Ishikawa (cell line): ENCODE measurements at regions not wholly inside any gene's neighbourhood (a gene's known extent, or its start where the extent isn't known, plus 50 kb on each side); places are given as distances from the start of the nearest gene placed in this dataset.

Experiments
- CEBPB ChIP-seq: IDR thresholded peaks from 2 replicates; pipeline ENCODE4 v1.6.1; 2012
- CREB1 ChIP-seq: IDR thresholded peaks from 2 replicates; pipeline ENCODE4 v1.6.1; 2012; ENCODE audit warnings: low read depth
- EGR1 ChIP-seq: IDR thresholded peaks from 2 replicates; pipeline ENCODE4 v1.6.1; 2012
- EP300 ChIP-seq: IDR thresholded peaks from 2 replicates; pipeline ENCODE4 v1.6.1; 2012; ENCODE audit warnings: borderline replicate concordance
- FOXM1 ChIP-seq: IDR thresholded peaks from 2 replicates; pipeline ENCODE4 v1.6.1; 2012; ENCODE audit warnings: low read depth, borderline replicate concordance
- MAX ChIP-seq: IDR thresholded peaks from 2 replicates; pipeline ENCODE4 v1.6.1; 2012
- NFIC ChIP-seq: IDR thresholded peaks from 2 replicates; pipeline ENCODE4 v1.6.1; 2012
- RAD21 ChIP-seq: IDR thresholded peaks from 2 replicates; pipeline ENCODE4 v1.6.1; 2012; ENCODE audit warnings: low read depth
- TAF1 ChIP-seq: IDR thresholded peaks from 2 replicates; pipeline ENCODE4 v1.6.1; 2012; ENCODE audit warnings: low read depth, mild to moderate bottlenecking
- TCF12 ChIP-seq: IDR thresholded peaks from 2 replicates; pipeline ENCODE4 v1.6.1; 2012; ENCODE audit warnings: low read depth
- TEAD4 ChIP-seq: IDR thresholded peaks from 2 replicates; pipeline ENCODE4 v1.6.1; 2012
- USF1 ChIP-seq: IDR thresholded peaks from 2 replicates; pipeline ENCODE4 v1.6.1; 2012
- YY1 ChIP-seq: IDR thresholded peaks from 2 replicates; pipeline ENCODE4 v1.6.1; 2012; ENCODE audit warnings: low read depth
- ZBTB7A ChIP-seq: IDR thresholded peaks from 2 replicates; pipeline ENCODE4 v1.6.1; 2012; ENCODE audit warnings: low read depth
- TF ChIP-seq, protein P1 (sequence below): IDR thresholded peaks from 2 replicates; pipeline ENCODE4 v1.6.1; 2012; ENCODE audit warnings: low read depth, mild to moderate bottlenecking

- TF ChIP-seq USF1: no peak
- no peak for TF ChIP-seq RAD21
- no peak for TF ChIP-seq TCF12
- TF ChIP-seq ZBTB7A: no peak
- no peak for TF ChIP-seq NFIC
- no peak for TF ChIP-seq TAF1
- TF ChIP-seq, protein P1, sequence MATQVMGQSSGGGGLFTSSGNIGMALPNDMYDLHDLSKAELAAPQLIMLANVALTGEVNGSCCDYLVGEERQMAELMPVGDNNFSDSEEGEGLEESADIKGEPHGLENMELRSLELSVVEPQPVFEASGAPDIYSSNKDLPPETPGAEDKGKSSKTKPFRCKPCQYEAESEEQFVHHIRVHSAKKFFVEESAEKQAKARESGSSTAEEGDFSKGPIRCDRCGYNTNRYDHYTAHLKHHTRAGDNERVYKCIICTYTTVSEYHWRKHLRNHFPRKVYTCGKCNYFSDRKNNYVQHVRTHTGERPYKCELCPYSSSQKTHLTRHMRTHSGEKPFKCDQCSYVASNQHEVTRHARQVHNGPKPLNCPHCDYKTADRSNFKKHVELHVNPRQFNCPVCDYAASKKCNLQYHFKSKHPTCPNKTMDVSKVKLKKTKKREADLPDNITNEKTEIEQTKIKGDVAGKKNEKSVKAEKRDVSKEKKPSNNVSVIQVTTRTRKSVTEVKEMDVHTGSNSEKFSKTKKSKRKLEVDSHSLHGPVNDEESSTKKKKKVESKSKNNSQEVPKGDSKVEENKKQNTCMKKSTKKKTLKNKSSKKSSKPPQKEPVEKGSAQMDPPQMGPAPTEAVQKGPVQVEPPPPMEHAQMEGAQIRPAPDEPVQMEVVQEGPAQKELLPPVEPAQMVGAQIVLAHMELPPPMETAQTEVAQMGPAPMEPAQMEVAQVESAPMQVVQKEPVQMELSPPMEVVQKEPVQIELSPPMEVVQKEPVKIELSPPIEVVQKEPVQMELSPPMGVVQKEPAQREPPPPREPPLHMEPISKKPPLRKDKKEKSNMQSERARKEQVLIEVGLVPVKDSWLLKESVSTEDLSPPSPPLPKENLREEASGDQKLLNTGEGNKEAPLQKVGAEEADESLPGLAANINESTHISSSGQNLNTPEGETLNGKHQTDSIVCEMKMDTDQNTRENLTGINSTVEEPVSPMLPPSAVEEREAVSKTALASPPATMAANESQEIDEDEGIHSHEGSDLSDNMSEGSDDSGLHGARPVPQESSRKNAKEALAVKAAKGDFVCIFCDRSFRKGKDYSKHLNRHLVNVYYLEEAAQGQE: no peak
- TF ChIP-seq CEBPB: no peak
- TF ChIP-seq EP300: no peak
- no peak for TF ChIP-seq FOXM1
- TF ChIP-seq TEAD4: no peak
- no peak for TF ChIP-seq EGR1
- no peak for TF ChIP-seq MAX
- TF ChIP-seq YY1: no peak
- no peak for TF ChIP-seq CREB1
Observed at GRCh38 chr2:239594772-239595608, 194.2 kb upstream of the HDAC4 start.

- TF ChIP-seq MAX (no peak), CREB1 (no peak), FOXM1 (no peak), TAF1 (no peak), RAD21 (no peak), CEBPB (no peak), ZBTB7A (no peak), YY1 (no peak), EGR1 (no peak), TCF12 (no peak), NFIC (no peak), USF1 (no peak), TEAD4 (no peak), EP300 (no peak)
- TF ChIP-seq, protein P1: no peak
Observed at GRCh38 chr2:239594019-239594771, 193.4 kb upstream of the HDAC4 start.

DNA sequence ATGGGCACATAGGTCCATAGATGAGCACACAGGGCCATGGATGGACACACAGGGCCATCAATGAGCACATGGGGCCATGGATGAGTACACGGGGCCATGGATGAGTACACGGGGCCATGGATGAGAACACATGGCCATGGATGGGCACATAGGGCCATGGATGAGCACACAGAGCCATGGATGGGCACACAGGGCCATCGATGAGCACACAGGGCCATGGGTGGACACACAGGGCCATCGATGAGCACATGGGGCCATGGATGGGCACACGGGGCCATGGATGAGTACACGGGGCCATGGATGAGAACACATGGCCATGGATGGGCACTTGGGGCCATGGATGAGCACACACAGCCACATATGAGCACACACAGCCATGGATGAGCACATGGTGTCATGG is 192.6 kb upstream of the HDAC4 start:
- TF ChIP-seq EP300 (no peak), RAD21 (no peak), TEAD4 (no peak), NFIC (no peak), TAF1 (no peak), YY1 (no peak), MAX (no peak), USF1 (no peak), CEBPB (no peak), ZBTB7A (no peak), TCF12 (no peak), CREB1 (no peak), FOXM1 (no peak), EGR1 (no peak)
- TF ChIP-seq, protein P1: no peak
